SK-N-SH (cell line): ENCODE measurements at regions not wholly inside any gene's neighbourhood (a gene's known extent, or its start where the extent isn't known, plus 50 kb on each side); places are given as distances from the start of the nearest gene placed in this dataset.

Source experiments
- CTCF ChIA-PET: fragments of 300-600, 350-600 bp; formaldehyde crosslinking; extraction: SDS; loops from one replicate; lab custom pipeline; 2021; lab: Yijun Ruan, JAX
- POLR2A ChIA-PET: fragments of 350-600 bp; sonication (Branson Sonifier 250); formaldehyde crosslinking; extraction: SDS; loops from one replicate; lab custom pipeline; 2020; ENCODE audit warnings: antibody characterized with exemption, inconsistent platforms; lab: Yijun Ruan, JAX
- DNase-seq: peaks from one replicate; pipeline ENCODE4 v3.0.0; 2012
- H2AFZ ChIP-seq: fragments of 200-600 bp; sonication (generic); 2 replicates; pipeline ENCODE4 v1.8.1; 2016; ENCODE audit warnings: antibody characterized with exemption, mild to moderate bottlenecking, low read depth
- H3F3A ChIP-seq: fragments of 200-600 bp; sonication (generic); replicated peaks from 2 replicates; pipeline ENCODE3; 2016; ENCODE audit warnings: antibody characterized with exemption, mild to moderate bottlenecking; ENCODE audit not compliant: insufficient read depth
- H3K27ac ChIP-seq, 2 experiments: fragments of 200-500 bp in 1 of 2; fragments of 200-600 bp in 1 of 2; sonication (Bioruptor generic) in 1 of 2; sonication (generic), shearing (Covaris generic) in 1 of 2; 2 replicates each; pipeline versions ENCODE4 v1.5.1 to v1.6.1; 2014 to 2016; ENCODE audit warnings: low read depth in 2 of 2, inconsistent platforms in 1 of 2, low read length in 1 of 2, mild to moderate bottlenecking in 1 of 2, mixed read lengths in 1 of 2
- H3K27me3 ChIP-seq: fragments of 200-600 bp; sonication (generic), shearing (Covaris generic); 2 replicates; pipeline ENCODE4 v1.6.1; 2016; ENCODE audit warnings: mixed run types; ENCODE audit not compliant: insufficient read depth
- H3K36me3 ChIP-seq, 2 experiments: fragments of 200-500 bp in 1 of 2; fragments of 200-600 bp in 1 of 2; sonication (Bioruptor generic) in 1 of 2; sonication (generic) in 1 of 2; replicated peaks in 1 of 2; 2 replicates each; pipeline versions ENCODE3 to v1.5.1; 2014 to 2016; ENCODE audit warnings: low read length in 1 of 2, mild to moderate bottlenecking in 1 of 2; ENCODE audit not compliant: insufficient read depth in 2 of 2, control insufficient read depth in 1 of 2
- H3K4me1 ChIP-seq, 2 experiments: fragments of 200-500 bp in 1 of 2; fragments of 200-600 bp in 1 of 2; sonication (Bioruptor generic) in 1 of 2; sonication (generic), shearing (Covaris generic) in 1 of 2; 2 replicates each; pipeline versions ENCODE4 v1.5.1 to v1.6.1; 2014 to 2016; ENCODE audit warnings: low read depth in 1 of 2, low read length in 1 of 2, mixed run types in 1 of 2; ENCODE audit not compliant: insufficient read depth in 2 of 2, control insufficient read depth in 1 of 2
- H3K4me2 ChIP-seq: fragments of 200-600 bp; sonication (generic), shearing (Covaris generic); 2 replicates; pipeline ENCODE4 v1.6.1; 2017; ENCODE audit warnings: mixed run types
- H3K4me3 ChIP-seq, 2 experiments: fragments of 200-500 bp in 1 of 2; fragments of 200-600 bp in 1 of 2; sonication (Bioruptor generic) in 1 of 2; sonication (generic), shearing (Covaris generic) in 1 of 2; 2 replicates each; pipeline versions ENCODE4 v1.5.1 to v1.8.1; 2014 to 2016; ENCODE audit warnings: low read depth in 2 of 2, inconsistent platforms in 1 of 2, low read length in 1 of 2, mild to moderate bottlenecking in 1 of 2, mixed read lengths in 1 of 2, moderate library complexity in 1 of 2
- H3K79me2 ChIP-seq: fragments of 200-600 bp; sonication (generic); 2 replicates; pipeline ENCODE4 v1.8.1; 2017; ENCODE audit warnings: mild to moderate bottlenecking; ENCODE audit not compliant: insufficient read depth
- H3K9ac ChIP-seq: fragments of 200-600 bp; sonication (generic); 2 replicates; pipeline ENCODE4 v1.6.1; 2017; ENCODE audit warnings: mixed run types
- H3K9me2 ChIP-seq: fragments of 200-600 bp; sonication (generic); 2 replicates; pipeline ENCODE4 v1.6.1; 2017; ENCODE audit warnings: mixed run types
- H3K9me3 ChIP-seq: fragments of 200-600 bp; sonication (generic); 2 replicates; pipeline ENCODE4 v1.6.1; 2017; ENCODE audit warnings: mixed run types, mild to moderate bottlenecking, moderate library complexity
- H4K20me1 ChIP-seq: fragments of 200-600 bp; sonication (generic); 2 replicates; pipeline ENCODE4 v1.6.1; 2017; ENCODE audit warnings: mild to moderate bottlenecking, mixed run types; ENCODE audit not compliant: insufficient read depth
- CHD2 ChIP-seq: fragments of 150-350 bp; IDR thresholded peaks from 2 replicates; pipeline ENCODE4 v1.6.1; 2018; ENCODE audit warnings: low read length; ENCODE audit not compliant: partially characterized antibody
- ELF1 ChIP-seq: IDR thresholded peaks from 2 replicates; pipeline ENCODE4 v1.4.0; 2012
- JUND ChIP-seq: IDR thresholded peaks from 2 replicates; pipeline ENCODE4 v1.4.0; 2012
- RAD21 ChIP-seq: IDR thresholded peaks from 2 replicates; pipeline ENCODE4 v1.6.1; 2012; ENCODE audit warnings: mild to moderate bottlenecking, low read length
- SIN3A ChIP-seq: IDR thresholded peaks from 2 replicates; pipeline ENCODE4 v1.6.1; 2012; ENCODE audit warnings: low read depth, mild to moderate bottlenecking, low read length, moderate library complexity, borderline replicate concordance
- SMC3 ChIP-seq: IDR thresholded peaks from 2 replicates; pipeline ENCODE4 v1.6.1; 2012; ENCODE audit warnings: low read depth, low read length, improper control_type of control experiment
- TAF1 ChIP-seq: IDR thresholded peaks from 2 replicates; pipeline ENCODE4 v1.6.1; 2012; ENCODE audit warnings: low read depth, mild to moderate bottlenecking, low read length, moderate library complexity, borderline replicate concordance
- TEAD4 ChIP-seq: IDR thresholded peaks from 2 replicates; pipeline ENCODE4 v1.4.0; 2012; ENCODE audit warnings: mild to moderate bottlenecking, borderline replicate concordance; ENCODE audit not compliant: insufficient read depth
- ZBTB33 ChIP-seq: IDR thresholded peaks from 2 replicates; pipeline ENCODE4 v1.4.0; 2012; ENCODE audit warnings: low read depth, borderline replicate concordance
- WGBS: methylation state at CpG from one replicate; pipeline ENCODE4 v1.1.6; 2017; ENCODE audit warnings: low lambda C conversion rate; 5-methylcytosine and 5-hydroxymethylcytosine counted together

DNA sequence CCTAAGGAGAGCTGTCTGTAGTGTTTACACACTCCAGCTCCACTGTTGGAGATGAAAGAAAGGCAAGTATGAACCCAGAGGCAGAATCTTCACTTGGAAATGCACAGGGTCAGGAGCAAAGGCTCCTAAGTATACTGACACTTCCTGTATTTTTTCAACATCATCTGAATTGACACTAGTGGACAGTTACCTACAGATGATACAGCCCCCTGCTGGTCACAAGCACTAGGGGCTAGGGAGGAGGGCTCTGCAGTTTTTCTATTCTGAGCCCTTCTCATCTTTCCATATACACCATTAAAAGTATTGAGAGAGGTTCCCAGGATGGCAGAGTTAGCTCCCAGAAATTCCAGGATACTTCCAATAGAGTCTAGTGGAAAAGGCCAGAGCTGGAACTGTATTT is 290.3 kb upstream of the API5 start:
- Histone ChIP-seq H3K9ac (no peak overlapping the region), H3K9me2 (no peaks in the 10 kb centered on the region), H3K27me3 (no peaks in the 10 kb centered on the region), H4K20me1 (no peaks in the 10 kb centered on the region), H3K27ac (no peak overlapping the region; a peak in 1 of 4 replicates), H3K4me3 (no peak overlapping the region), H3F3A (no peaks in the 10 kb centered on the region), H3K4me1 (no peaks in the 10 kb centered on the region; a peak in 2 of 4 replicates), H3K9me3 (no peaks in the 10 kb centered on the region; the same call in none of the 2 replicates), H3K79me2 (no peaks in the 10 kb centered on the region), H3K4me2 (no peak overlapping the region), H3K36me3 (no peaks in the 10 kb centered on the region), H2AFZ (no peak overlapping the region)
- TF ChIP-seq TAF1: no peak
- TF ChIP-seq RAD21: peak; percentile 72
- TF ChIP-seq ELF1: no peak
- TF ChIP-seq SMC3: peak; percentile 55; the same call in 1 of the 2 replicates
- ChIA-PET CTCF (interaction anchor here (0.6 to 1.8 kb wide), 10 partner anchors 9 to 497 kb away, joined by 3 to 15 read pairs (median 4); no protein-coding TSS in a partner anchor), POLR2A (no interaction called here)
- peak; percentile 41 for DNase-seq

- DNase-seq: no peak
- WGBS: 22% methylated on average over 3 of the region's 3 CpGs
- no peaks in the 10 kb centered on the region for H3K79me2 ChIP-seq
These were observed 277.5 kb upstream of the API5 start for GRCh38 chr11:43034341-43034740.

More at GRCh38 chr11:43034341-43034740, 277.5 kb upstream of the API5 start:
- Histone ChIP-seq H3K4me3 (no peak overlapping the region), H3K9me2 (no peaks in the 10 kb centered on the region), H3K9me3 (no peaks in the 10 kb centered on the region), H3F3A (no peaks in the 10 kb centered on the region), H3K27ac (no peak overlapping the region), H3K27me3 (no peaks in the 10 kb centered on the region), H3K36me3 (no peaks in the 10 kb centered on the region), H3K4me2 (no peak overlapping the region), H4K20me1 (no peaks in the 10 kb centered on the region), H2AFZ (no peak overlapping the region), H3K9ac (no peak overlapping the region), H3K4me1 (no peaks in the 10 kb centered on the region; a peak in 1 of 4 replicates)
- TF ChIP-seq SMC3: no peak
- no peak for TF ChIP-seq SIN3A
- no peak for TF ChIP-seq TAF1
- no peak for TF ChIP-seq CHD2
- no peak for TF ChIP-seq ZBTB33
- TF ChIP-seq TEAD4: no peak
- TF ChIP-seq JUND: no peak
- CTCF ChIA-PET: interaction anchor here (3.7 kb wide), 1 partner anchor 13 kb away, joined by 15 read pairs; no protein-coding TSS in a partner anchor
- POLR2A ChIA-PET: no interaction called here
